KMS-11 (cell line): ENCODE measurements at regions not wholly inside any gene's neighbourhood (a gene's known extent, or its start where the extent isn't known, plus 50 kb on each side); places are given as distances from the start of the nearest gene placed in this dataset.
A peak's percentile ranks its signal among the peaks of the same experiment; 100 is the strongest.

ENCODE experiments used
- H2AFZ ChIP-seq: fragments of 200-600 bp; sonication (generic); 2 replicates; pipeline ENCODE4 v1.6.1; 2016; ENCODE audit warnings: antibody characterized with exemption, mixed run types, low read depth
- H3K27ac ChIP-seq: fragments of 200-600 bp; sonication (generic); 2 replicates; pipeline ENCODE4 v1.6.1; 2016; ENCODE audit warnings: mild to moderate bottlenecking, mixed run types
- H3K27me3 ChIP-seq: fragments of 200-600 bp; sonication (generic); 2 replicates; pipeline ENCODE4 v1.6.1; 2017; ENCODE audit warnings: mild to moderate bottlenecking, low read depth, mixed run types, moderate library complexity; ENCODE audit not compliant: insufficient read depth
- H3K36me3 ChIP-seq: fragments of 200-600 bp; sonication (generic); 2 replicates; pipeline ENCODE4 v1.6.1; 2017; ENCODE audit warnings: mild to moderate bottlenecking, mixed run types; ENCODE audit not compliant: insufficient read depth
- H3K4me1 ChIP-seq: fragments of 200-600 bp; sonication (generic); 2 replicates; pipeline ENCODE4 v1.6.1; 2016; ENCODE audit warnings: mild to moderate bottlenecking, low read depth, mixed run types; ENCODE audit not compliant: poor library complexity, severe bottlenecking
- H3K4me2 ChIP-seq: fragments of 200-600 bp; sonication (generic); 2 replicates; pipeline ENCODE4 v1.7.0; 2016; ENCODE audit warnings: mild to moderate bottlenecking, mixed run types
- H3K4me3 ChIP-seq: fragments of 200-600 bp; sonication (generic); IDR thresholded peaks from 2 replicates; pipeline ENCODE4 v1.6.1; 2017; ENCODE audit warnings: low read depth, low read length, mixed read lengths; ENCODE audit not compliant: insufficient read depth
- H3K79me2 ChIP-seq: fragments of 200-600 bp; sonication (generic); 2 replicates; pipeline ENCODE4 v1.6.1; 2016; ENCODE audit warnings: low read depth, mixed run types; ENCODE audit not compliant: insufficient read depth
- H3K9ac ChIP-seq: fragments of 200-600 bp; sonication (generic); 2 replicates; pipeline ENCODE4 v1.6.1; 2016; ENCODE audit warnings: mild to moderate bottlenecking, mixed run types
- H4K20me1 ChIP-seq: fragments of 200-600 bp; sonication (generic); 2 replicates; pipeline ENCODE4 v1.6.1; 2016; ENCODE audit warnings: mild to moderate bottlenecking, mixed run types; ENCODE audit not compliant: insufficient read depth
- TF ChIP-seq, protein P1 (sequence below): fragments of 200-600 bp; sonication (generic); conservative IDR thresholded peaks from 2 replicates; pipeline ENCODE4 v1.6.1; 2017; ENCODE audit warnings: low read depth, mild to moderate bottlenecking, antibody characterized with exemption, low read length, moderate library complexity, mixed read lengths

GRCh38 chr18:9013926-9014373 lies 88.5 kb upstream of the NDUFV2 start:
- H3K4me3 ChIP-seq: no peak overlapping the region
- H3K36me3 ChIP-seq: no peaks in the 10 kb centered on the region
- no peak overlapping the region for H3K9ac ChIP-seq
- TF ChIP-seq, protein P1, sequence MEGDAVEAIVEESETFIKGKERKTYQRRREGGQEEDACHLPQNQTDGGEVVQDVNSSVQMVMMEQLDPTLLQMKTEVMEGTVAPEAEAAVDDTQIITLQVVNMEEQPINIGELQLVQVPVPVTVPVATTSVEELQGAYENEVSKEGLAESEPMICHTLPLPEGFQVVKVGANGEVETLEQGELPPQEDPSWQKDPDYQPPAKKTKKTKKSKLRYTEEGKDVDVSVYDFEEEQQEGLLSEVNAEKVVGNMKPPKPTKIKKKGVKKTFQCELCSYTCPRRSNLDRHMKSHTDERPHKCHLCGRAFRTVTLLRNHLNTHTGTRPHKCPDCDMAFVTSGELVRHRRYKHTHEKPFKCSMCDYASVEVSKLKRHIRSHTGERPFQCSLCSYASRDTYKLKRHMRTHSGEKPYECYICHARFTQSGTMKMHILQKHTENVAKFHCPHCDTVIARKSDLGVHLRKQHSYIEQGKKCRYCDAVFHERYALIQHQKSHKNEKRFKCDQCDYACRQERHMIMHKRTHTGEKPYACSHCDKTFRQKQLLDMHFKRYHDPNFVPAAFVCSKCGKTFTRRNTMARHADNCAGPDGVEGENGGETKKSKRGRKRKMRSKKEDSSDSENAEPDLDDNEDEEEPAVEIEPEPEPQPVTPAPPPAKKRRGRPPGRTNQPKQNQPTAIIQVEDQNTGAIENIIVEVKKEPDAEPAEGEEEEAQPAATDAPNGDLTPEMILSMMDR: no peak
- no peaks in the 10 kb centered on the region for H3K79me2 ChIP-seq
- peaks cover 31% of the 10 kb centered on the region for H3K4me1 ChIP-seq
- H2AFZ ChIP-seq: no peak overlapping the region
- H3K27ac ChIP-seq: no peak overlapping the region
- H4K20me1 ChIP-seq: no peaks in the 10 kb centered on the region
- no peak overlapping the region for H3K4me2 ChIP-seq
- no peaks in the 10 kb centered on the region for H3K27me3 ChIP-seq

DNA sequence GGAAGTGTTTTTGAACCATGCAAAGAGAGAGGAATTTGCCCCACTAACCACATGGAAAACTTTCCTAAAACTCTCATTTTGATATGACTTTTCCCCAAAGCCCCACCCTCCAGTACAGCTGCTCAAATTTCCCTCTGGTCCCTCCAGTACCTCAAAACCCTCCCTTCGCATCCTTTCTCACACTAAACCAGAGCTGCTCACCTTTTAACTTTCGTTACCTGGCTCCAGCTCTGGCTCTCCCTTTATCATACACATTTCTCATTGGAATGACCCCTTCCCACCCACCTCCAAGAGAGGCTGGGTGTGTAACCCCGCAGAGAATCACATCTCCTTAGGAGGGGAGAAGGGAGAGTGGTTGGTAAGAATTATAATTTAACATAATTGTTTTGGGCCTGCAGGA lies 86.8 kb upstream of the NDUFV2 start:
- no peaks in the 10 kb centered on the region for H4K20me1 ChIP-seq
- no peaks in the 10 kb centered on the region for H3K79me2 ChIP-seq
- no peak overlapping the region for H2AFZ ChIP-seq
- no peak overlapping the region for H3K9ac ChIP-seq
- H3K27me3 ChIP-seq: no peaks in the 10 kb centered on the region
- H3K27ac ChIP-seq: no peak overlapping the region; the same call in 1 of the 2 replicates
- TF ChIP-seq, protein P1: no peak
- H3K4me2 ChIP-seq: no peak overlapping the region
- no peaks in the 10 kb centered on the region for H3K36me3 ChIP-seq
- peaks cover 39% of the 10 kb centered on the region for H3K4me1 ChIP-seq
- H3K4me3 ChIP-seq: no peak overlapping the region

DNA sequence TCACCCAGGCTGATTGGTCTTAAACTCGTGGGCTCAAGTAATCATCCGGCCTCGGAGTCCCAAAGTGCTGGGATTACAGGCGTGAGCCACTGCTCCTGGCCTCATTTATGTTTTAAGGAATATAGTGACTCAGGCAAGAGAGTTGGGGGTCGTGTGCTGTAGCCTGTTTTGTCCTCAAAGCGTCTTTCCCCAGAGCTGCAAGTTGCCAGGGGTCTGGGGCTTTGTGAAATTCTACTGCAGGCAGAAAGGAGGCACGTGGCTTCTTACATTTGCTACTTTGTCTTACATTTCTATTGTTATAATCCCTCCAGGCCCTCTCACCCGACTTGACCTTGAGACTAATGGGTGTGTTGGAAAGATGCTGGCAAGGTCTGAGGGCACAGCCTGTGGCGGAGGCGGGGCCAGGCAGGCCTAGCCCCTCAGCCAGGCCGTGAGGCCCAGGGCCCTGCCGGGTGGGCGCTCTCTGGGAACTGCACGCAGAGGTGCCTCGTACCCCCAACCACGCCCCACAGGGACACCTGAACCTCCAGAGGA lies 85.8 kb upstream of the NDUFV2 start:
- Histone ChIP-seq H3K4me2 (peak overlapping the region; percentile 63), H3K9ac (peak overlapping the region; percentile 94), H3K27ac (peak overlapping the region; percentile 98), H3K36me3 (no peaks in the 10 kb centered on the region), H2AFZ (peak overlapping the region; percentile 86), H3K27me3 (no peaks in the 10 kb centered on the region), H3K4me1 (peaks cover 39% of the 10 kb centered on the region), H3K4me3 (peak overlapping the region; percentile 32), H4K20me1 (no peaks in the 10 kb centered on the region), H3K79me2 (no peaks in the 10 kb centered on the region)
- TF ChIP-seq, protein P1: no peak

GRCh38 chr18:9017167-9017904 lies 85.2 kb upstream of the NDUFV2 start:
- peaks cover 39% of the 10 kb centered on the region for H3K4me1 ChIP-seq
- no peaks in the 10 kb centered on the region for H3K36me3 ChIP-seq
- H3K27me3 ChIP-seq: no peaks in the 10 kb centered on the region
- no peaks in the 10 kb centered on the region for H4K20me1 ChIP-seq
- TF ChIP-seq, protein P1: no peak
- H2AFZ ChIP-seq: peak overlapping the region; percentile 86
- H3K79me2 ChIP-seq: no peaks in the 10 kb centered on the region
- H3K4me3 ChIP-seq: peak overlapping the region; percentile 32
- peak overlapping the region; percentile 98 for H3K27ac ChIP-seq
- H3K4me2 ChIP-seq: peak overlapping the region; percentile 63
- peak overlapping the region; percentile 94 for H3K9ac ChIP-seq
